ENCODE measurements at regions not wholly inside any gene's neighbourhood (a gene's known extent, or its start where the extent isn't known, plus 50 kb on each side); places are given as distances from the start of the nearest gene placed in this dataset.

GRCh38 chr1:4016351-4017130, 116.5 kb upstream of the C1orf174 start:
- no peak for DNase-seq (ENCODE audit: low spot score)

- no peak for DNase-seq (ENCODE audit: low spot score)
Measured at GRCh38 chr1:4017636-4018365, 117.7 kb upstream of the C1orf174 start.

GRCh38 chr1:4018466-4019146, 118.5 kb upstream of the C1orf174 start:
- DNase-seq (ENCODE audit: low spot score), result no peak

GRCh38 chr1:4019147-4019521, 119.1 kb upstream of the C1orf174 start:
- no peak for DNase-seq (ENCODE audit: low spot score)

- no peak for DNase-seq (ENCODE audit: low spot score)
Measured at GRCh38 chr1:4019606-4020331, 119.7 kb upstream of the C1orf174 start.

GRCh38 chr1:4020449-4020848, 120.4 kb upstream of the C1orf174 start:
- no peak for DNase-seq (ENCODE audit: low spot score)

- DNase-seq (ENCODE audit: low spot score), result no peak
Measured at GRCh38 chr1:4021136-4021973, 121.3 kb upstream of the C1orf174 start.

GRCh38 chr1:4021974-4022268, 121.8 kb upstream of the C1orf174 start:
- DNase-seq (ENCODE audit: low spot score), result no peak

- no peak for DNase-seq (ENCODE audit: low spot score)
Measured at GRCh38 chr1:4022715-4023114, 122.6 kb upstream of the C1orf174 start.

- no peak for DNase-seq (ENCODE audit: low spot score)
Measured at GRCh38 chr1:4023678-4024077, 123.6 kb upstream of the C1orf174 start.

GRCh38 chr1:4024811-4025210, 124.7 kb upstream of the C1orf174 start:
- no peak for DNase-seq (ENCODE audit: low spot score)

- DNase-seq (ENCODE audit: low spot score), result no peak
Measured at GRCh38 chr1:4025752-4026151, 125.7 kb upstream of the C1orf174 start.

GRCh38 chr1:4027008-4027407, 126.9 kb upstream of the C1orf174 start:
- DNase-seq (ENCODE audit: low spot score), result no peak

GRCh38 chr1:4027492-4028138, 127.5 kb upstream of the C1orf174 start:
- no peak for DNase-seq (ENCODE audit: low spot score)

GRCh38 chr1:4028139-4028501, 128.0 kb upstream of the C1orf174 start:
- no peak for DNase-seq (ENCODE audit: low spot score)

GRCh38 chr1:4029376-4029775, 129.3 kb upstream of the C1orf174 start:
- DNase-seq (ENCODE audit: low spot score), result no peak

- DNase-seq (ENCODE audit: low spot score), result no peak
Measured at GRCh38 chr1:4032571-4032970, 132.5 kb upstream of the C1orf174 start.

GRCh38 chr1:4033129-4033676, 133.1 kb upstream of the C1orf174 start:
- no peak for DNase-seq (ENCODE audit: low spot score)

- no peak for DNase-seq (ENCODE audit: low spot score)
Measured at GRCh38 chr1:4033713-4034112, 133.6 kb upstream of the C1orf174 start.

- DNase-seq (ENCODE audit: low spot score), result no peak
Measured at GRCh38 chr1:4034318-4034887, 134.3 kb upstream of the C1orf174 start.

- no peak for DNase-seq (ENCODE audit: low spot score)
Measured at GRCh38 chr1:4044967-4045366, 144.9 kb upstream of the C1orf174 start.

Data from AG20443 (cell line).